HG02759 (cell line): ENCODE measurements at regions not wholly inside any gene's neighbourhood (a gene's known extent, or its start where the extent isn't known, plus 50 kb on each side); places are given as distances from the start of the nearest gene placed in this dataset.

Source experiments
- ATAC-seq: cut with Tn5 transposase; IDR thresholded peaks from one replicate; pipeline ENCODE4 v1.9.1; 2021; ENCODE audit warnings: mild to moderate bottlenecking, moderate library complexity; ENCODE audit not compliant: unreplicated experiment

- no peak for ATAC-seq
Observed at GRCh38 chr4:167290678-167291077, 56.4 kb upstream of the SPOCK3 start.

GRCh38 chr4:167308876-167309275, 74.6 kb upstream of the SPOCK3 start:
- no peak for ATAC-seq

GRCh38 chr4:167321299-167321698, 87.0 kb upstream of the SPOCK3 start:
- no peak for ATAC-seq

DNA sequence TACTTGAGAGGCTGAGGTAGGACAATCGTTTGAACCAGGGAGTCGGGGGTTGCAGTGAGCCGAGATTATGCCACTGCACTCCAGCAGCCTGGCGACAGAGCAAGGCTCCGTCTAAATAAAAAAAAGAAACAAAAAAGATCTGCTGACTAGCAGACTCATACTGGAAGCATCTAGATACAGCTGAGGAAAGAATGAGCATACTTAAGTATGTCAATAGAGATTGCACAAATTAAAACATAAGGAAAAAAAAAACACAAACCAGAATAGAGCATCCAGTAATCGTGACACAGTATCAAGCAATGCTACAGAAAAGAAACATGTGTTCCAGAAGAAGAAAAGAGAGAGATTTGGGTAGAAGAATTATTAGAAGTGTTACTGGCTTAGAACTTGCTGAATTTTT, 105.5 kb upstream of the SPOCK3 start:
- ATAC-seq, result no peak

GRCh38 chr4:167359711-167360110, 125.4 kb upstream of the SPOCK3 start:
- no peak for ATAC-seq

DNA sequence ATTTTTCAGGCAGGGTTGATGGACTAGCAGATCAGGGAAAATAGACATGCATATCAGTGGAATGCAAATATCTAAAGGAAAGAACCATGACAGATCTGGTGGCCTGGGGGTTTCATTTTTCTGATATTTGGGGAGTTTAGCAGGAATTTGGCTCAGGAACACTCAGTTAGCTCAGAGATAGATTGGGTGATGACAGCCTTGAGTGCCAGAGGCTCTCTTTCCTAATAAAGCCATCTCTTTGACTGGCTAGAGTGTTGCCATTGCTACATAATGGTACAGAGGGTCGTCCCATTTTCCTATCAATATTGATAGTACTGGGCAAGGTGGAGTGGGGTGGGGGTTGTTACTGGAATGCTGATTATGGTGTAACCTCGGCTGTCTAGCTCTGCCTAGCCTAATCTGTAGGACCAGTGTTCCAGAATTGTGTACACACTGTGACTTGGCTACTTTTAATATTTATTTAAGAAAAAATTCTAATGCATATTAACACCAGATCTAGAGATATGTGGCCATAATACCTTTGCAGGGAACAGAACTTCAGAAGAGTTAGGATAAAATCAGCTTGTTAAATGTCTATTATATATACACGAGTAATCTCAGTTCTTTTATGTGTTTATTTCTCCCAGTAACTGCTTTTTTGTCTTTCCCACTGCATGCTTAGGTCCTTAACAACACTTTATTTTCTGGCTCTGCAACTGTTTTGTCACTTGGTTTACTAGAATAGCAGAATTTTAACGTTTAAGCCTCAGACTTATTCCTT, 145.0 kb upstream of the SPOCK3 start:
- ATAC-seq, result no peak

DNA sequence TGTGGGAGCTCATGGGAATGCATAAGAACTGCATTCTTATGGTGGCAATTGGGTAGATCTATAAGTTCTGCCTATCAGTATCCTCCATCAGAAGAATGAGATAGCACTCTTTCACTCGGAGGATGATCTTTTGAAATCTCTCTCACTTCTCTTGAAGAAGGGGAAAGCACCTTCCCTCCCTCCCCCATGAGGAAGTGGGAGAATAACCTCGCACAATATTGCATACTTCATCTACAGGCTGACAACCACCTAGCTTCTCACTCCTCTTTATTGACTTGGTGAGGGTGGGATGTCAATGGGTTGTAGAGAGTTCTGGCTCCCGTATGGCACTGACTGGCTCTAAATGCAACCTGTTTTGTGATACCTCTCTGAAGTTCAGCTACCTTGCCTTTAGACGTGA, 146.7 kb upstream of the SPOCK3 start:
- ATAC-seq, result no peak

DNA sequence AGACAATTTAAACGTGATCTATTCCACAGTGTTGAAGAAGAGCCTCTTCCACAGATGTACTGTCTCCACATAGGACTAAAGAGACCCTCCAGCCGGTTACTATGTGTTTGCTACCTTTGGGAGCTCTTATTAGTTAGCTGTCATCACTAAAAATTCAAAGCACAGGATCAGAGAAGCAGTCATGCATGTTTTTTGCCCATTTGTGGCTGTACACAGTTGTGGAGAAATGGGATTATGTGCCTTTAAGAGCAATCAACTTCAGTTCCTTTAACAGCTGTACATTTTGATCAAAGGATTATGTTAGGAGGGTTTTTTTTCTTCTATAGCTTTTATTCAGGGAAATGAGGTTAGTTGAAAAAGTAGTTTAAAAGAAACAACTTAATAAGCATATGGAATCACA, 149.0 kb upstream of the SPOCK3 start:
- no peak for ATAC-seq

GRCh38 chr4:167397586-167397985, 163.3 kb upstream of the SPOCK3 start:
- ATAC-seq, result no peak

DNA sequence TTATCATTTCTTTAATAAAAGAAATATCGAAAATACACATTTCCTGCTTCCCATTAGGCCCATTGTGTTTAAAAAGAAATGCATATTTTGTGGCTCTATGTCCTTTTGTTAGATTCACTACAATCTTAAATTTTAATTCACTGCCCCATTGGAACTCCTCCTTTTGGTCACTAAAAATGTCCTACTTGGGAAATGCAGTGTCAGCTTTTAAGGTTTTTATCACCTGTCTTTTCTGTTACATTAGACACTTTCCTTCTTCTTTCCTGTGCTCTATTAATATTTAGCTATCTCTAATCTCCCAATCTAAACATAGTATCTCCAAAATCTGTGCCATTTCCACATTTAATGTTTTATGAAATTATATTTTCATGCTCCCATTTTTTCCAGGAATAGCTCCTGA, 164.9 kb upstream of the SPOCK3 start:
- no peak for ATAC-seq

GRCh38 chr4:167406181-167406580, 171.9 kb upstream of the SPOCK3 start:
- no peak for ATAC-seq

DNA sequence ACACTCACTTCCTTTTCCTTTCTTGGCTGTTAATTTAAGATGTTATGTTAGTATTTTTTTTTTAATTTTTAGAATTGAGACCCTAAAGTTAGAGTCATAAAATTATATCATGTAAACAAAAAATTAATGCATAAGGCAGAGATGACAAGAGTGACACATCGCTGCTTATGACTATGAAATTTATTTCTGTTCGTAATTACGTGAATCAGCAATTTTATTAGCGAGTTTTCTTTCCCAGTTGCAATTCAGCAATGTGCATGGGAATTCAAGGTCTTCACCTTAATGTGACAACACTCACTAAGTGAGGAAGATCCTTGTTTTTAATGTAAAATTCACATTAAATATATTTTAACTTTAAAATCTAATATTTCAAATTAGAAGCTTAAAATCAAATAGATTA, 181.2 kb upstream of the SPOCK3 start:
- ATAC-seq, result no peak

- ATAC-seq, result no peak
Observed at GRCh38 chr4:167419468-167420140, 185.3 kb upstream of the SPOCK3 start.

DNA sequence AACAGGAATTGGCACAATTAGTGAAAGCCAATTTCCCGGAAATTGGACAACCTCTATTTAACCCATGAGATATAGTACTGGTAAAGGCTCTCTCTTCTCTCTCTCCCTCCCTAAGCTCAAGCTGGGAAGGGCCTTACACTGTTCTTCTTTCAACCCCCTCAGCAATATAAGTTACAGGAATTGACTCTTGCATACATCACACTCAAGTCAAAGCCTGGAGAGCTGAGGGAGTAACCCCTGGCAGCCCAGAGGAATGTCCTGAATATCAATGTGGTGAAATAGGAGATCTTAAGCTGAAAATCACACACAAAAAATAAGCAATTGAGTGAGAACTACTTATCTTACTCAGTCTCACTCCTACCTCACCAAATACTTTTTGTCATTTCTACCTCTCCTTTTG, 186.9 kb upstream of the SPOCK3 start:
- ATAC-seq, result no peak

DNA sequence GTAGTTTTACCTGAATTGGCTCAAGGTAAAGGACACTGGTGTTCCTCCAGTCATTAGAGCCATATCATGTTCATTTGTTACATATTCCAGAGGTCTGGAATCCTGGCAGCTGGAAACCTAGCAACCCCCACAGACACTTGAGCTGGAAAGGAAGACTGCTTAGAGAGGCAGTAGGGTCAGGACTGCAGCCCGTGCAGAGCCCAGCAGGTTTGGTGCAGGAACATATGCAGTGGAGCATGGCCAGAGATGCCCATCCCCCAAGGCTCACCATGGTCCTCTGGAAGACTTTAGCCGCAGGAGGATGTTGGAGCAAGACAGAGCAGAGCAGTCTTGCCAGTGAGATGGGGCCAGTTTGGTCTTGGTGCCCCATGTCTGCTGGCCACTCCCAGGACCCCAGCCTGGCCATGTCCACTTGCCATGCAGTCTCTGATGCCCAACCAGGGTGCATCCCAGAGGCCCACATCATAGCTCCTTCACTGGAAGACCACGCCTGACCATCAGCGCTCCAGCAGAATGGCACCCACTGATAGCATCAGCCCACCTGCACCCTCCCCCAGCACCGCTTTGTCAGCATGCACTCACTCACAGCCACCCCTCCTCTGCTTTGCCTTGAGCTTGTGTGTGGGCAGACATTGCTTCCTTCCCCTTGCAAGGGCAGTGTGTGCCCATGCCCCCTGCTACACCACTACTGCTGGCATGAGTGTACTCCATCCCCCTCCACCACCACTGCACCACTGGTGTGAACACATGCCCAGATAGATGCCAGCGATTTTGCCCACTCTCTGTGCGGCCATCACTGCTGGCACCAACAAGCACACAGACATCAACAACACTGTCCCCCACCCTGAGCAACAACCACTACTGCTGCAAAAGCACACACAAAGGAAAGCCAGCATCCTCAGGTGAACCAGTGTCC, 190.3 kb upstream of the SPOCK3 start:
- no peak for ATAC-seq

DNA sequence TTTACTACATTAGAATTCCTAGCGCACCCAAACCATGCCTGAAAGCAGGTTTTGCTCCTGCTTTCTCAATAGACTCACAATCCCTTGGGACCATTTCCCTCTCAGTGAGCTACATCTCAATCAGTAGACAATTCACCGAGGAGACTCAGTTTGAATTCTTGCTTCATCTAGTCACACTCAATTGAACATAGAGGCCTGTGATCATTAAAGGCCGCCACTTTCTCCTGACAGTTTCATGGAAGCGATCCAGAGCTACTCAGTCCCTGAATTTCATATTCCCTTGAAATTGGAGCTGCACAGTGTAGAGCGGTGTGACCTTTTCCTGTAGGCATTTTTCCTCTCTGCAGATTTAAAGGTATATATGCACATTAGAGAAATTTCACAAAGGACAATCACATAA, 193.9 kb upstream of the SPOCK3 start:
- ATAC-seq, result no peak

GRCh38 chr4:167431371-167431770, 197.1 kb upstream of the SPOCK3 start:
- no peak for ATAC-seq

GRCh38 chr4:167435786-167436185, 201.5 kb upstream of the SPOCK3 start:
- no peak for ATAC-seq

DNA sequence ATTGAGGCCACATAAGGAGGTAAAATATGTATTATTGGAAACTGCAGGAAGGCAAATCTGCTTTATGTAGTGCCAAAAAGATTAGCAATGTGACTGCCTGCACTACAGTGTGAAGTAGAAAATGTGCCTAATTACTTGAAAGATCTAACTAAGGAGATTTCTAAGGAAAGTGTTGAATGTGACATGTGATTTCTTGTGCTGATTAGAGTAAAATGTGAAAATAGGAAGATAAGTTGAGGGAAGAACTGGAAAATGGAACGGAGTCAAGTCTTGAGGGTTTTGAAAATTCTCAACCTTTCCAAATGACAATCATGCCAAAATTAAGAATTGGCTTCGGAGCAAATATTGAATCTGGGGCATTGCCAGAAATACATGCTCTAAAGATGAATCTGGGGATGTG, 209.5 kb upstream of the SPOCK3 start:
- ATAC-seq, result no peak

GRCh38 chr4:167452922-167453430, 218.7 kb upstream of the SPOCK3 start:
- no peak for ATAC-seq

- ATAC-seq, result no peak
Observed at GRCh38 chr4:167456619-167457018, 222.3 kb upstream of the SPOCK3 start.
